B cell (primary cell): ENCODE measurements at regions not wholly inside any gene's neighbourhood (a gene's known extent, or its start where the extent isn't known, plus 50 kb on each side); places are given as distances from the start of the nearest gene placed in this dataset.

Source experiments
- EZH2 ChIP-seq: IDR thresholded peaks from 2 replicates; pipeline ENCODE4 v1.6.1; 2012; ENCODE audit warnings: borderline replicate concordance, low read depth, mild to moderate bottlenecking, moderate library complexity, low read length; ENCODE audit not compliant: insufficient read depth, poor library complexity, severe bottlenecking
- TF ChIP-seq, protein P1 (sequence below): fragments of 200-600 bp; IDR thresholded peaks from one replicate; pipeline ENCODE4 v1.8.0; 2022; ENCODE audit warnings: antibody characterized with exemption, mild to moderate bottlenecking

DNA sequence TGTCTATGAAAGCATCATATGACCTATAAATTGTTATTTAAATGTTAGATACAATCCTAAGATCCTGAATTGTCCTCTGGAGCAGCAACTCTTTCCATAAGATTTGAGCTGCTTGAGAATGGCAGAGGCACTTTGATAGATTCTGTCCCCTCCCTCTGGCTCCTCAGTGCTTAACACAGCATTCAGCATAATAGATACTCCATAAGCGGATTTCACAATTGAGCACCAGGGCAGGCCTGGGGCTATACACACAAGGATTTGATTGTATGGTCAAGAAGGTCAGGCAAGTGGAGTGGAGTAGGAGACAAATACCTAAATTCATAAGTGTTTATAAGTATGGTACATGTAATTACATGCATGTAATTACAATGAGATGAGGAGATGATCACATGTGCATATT, 96.3 kb downstream of the FOXD1 start:
- TF ChIP-seq, protein P1, sequence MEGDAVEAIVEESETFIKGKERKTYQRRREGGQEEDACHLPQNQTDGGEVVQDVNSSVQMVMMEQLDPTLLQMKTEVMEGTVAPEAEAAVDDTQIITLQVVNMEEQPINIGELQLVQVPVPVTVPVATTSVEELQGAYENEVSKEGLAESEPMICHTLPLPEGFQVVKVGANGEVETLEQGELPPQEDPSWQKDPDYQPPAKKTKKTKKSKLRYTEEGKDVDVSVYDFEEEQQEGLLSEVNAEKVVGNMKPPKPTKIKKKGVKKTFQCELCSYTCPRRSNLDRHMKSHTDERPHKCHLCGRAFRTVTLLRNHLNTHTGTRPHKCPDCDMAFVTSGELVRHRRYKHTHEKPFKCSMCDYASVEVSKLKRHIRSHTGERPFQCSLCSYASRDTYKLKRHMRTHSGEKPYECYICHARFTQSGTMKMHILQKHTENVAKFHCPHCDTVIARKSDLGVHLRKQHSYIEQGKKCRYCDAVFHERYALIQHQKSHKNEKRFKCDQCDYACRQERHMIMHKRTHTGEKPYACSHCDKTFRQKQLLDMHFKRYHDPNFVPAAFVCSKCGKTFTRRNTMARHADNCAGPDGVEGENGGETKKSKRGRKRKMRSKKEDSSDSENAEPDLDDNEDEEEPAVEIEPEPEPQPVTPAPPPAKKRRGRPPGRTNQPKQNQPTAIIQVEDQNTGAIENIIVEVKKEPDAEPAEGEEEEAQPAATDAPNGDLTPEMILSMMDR: no peak
- no peak for TF ChIP-seq EZH2
